SK-N-SH (cell line): ENCODE measurements at regions not wholly inside any gene's neighbourhood (a gene's known extent, or its start where the extent isn't known, plus 50 kb on each side); places are given as distances from the start of the nearest gene placed in this dataset.

Experiments used
- CTCF ChIA-PET: fragments of 300-600, 350-600 bp; formaldehyde crosslinking; extraction: SDS; loops from one replicate; lab custom pipeline; 2021; lab: Yijun Ruan, JAX
- POLR2A ChIA-PET: fragments of 350-600 bp; sonication (Branson Sonifier 250); formaldehyde crosslinking; extraction: SDS; loops from one replicate; lab custom pipeline; 2020; ENCODE audit warnings: antibody characterized with exemption, inconsistent platforms; lab: Yijun Ruan, JAX
- DNase-seq: peaks from one replicate; pipeline ENCODE4 v3.0.0; 2012
- H2AFZ ChIP-seq: fragments of 200-600 bp; sonication (generic); 2 replicates; pipeline ENCODE4 v1.8.1; 2016; ENCODE audit warnings: antibody characterized with exemption, mild to moderate bottlenecking, low read depth
- H3F3A ChIP-seq: fragments of 200-600 bp; sonication (generic); replicated peaks from 2 replicates; pipeline ENCODE3; 2016; ENCODE audit warnings: antibody characterized with exemption, mild to moderate bottlenecking; ENCODE audit not compliant: insufficient read depth
- H3K27ac ChIP-seq, 2 experiments: fragments of 200-500 bp in 1 of 2; fragments of 200-600 bp in 1 of 2; sonication (Bioruptor generic) in 1 of 2; sonication (generic), shearing (Covaris generic) in 1 of 2; 2 replicates each; pipeline versions ENCODE4 v1.5.1 to v1.6.1; 2014 to 2016; ENCODE audit warnings: low read depth in 2 of 2, inconsistent platforms in 1 of 2, low read length in 1 of 2, mild to moderate bottlenecking in 1 of 2, mixed read lengths in 1 of 2
- H3K27me3 ChIP-seq: fragments of 200-600 bp; sonication (generic), shearing (Covaris generic); 2 replicates; pipeline ENCODE4 v1.6.1; 2016; ENCODE audit warnings: mixed run types; ENCODE audit not compliant: insufficient read depth
- H3K36me3 ChIP-seq, 2 experiments: fragments of 200-500 bp in 1 of 2; fragments of 200-600 bp in 1 of 2; sonication (Bioruptor generic) in 1 of 2; sonication (generic) in 1 of 2; replicated peaks in 1 of 2; 2 replicates each; pipeline versions ENCODE3 to v1.5.1; 2014 to 2016; ENCODE audit warnings: low read length in 1 of 2, mild to moderate bottlenecking in 1 of 2; ENCODE audit not compliant: insufficient read depth in 2 of 2, control insufficient read depth in 1 of 2
- H3K4me1 ChIP-seq, 2 experiments: fragments of 200-500 bp in 1 of 2; fragments of 200-600 bp in 1 of 2; sonication (Bioruptor generic) in 1 of 2; sonication (generic), shearing (Covaris generic) in 1 of 2; 2 replicates each; pipeline versions ENCODE4 v1.5.1 to v1.6.1; 2014 to 2016; ENCODE audit warnings: low read depth in 1 of 2, low read length in 1 of 2, mixed run types in 1 of 2; ENCODE audit not compliant: insufficient read depth in 2 of 2, control insufficient read depth in 1 of 2
- H3K4me2 ChIP-seq: fragments of 200-600 bp; sonication (generic), shearing (Covaris generic); 2 replicates; pipeline ENCODE4 v1.6.1; 2017; ENCODE audit warnings: mixed run types
- H3K4me3 ChIP-seq, 2 experiments: fragments of 200-500 bp in 1 of 2; fragments of 200-600 bp in 1 of 2; sonication (Bioruptor generic) in 1 of 2; sonication (generic), shearing (Covaris generic) in 1 of 2; 2 replicates each; pipeline versions ENCODE4 v1.5.1 to v1.8.1; 2014 to 2016; ENCODE audit warnings: low read depth in 2 of 2, inconsistent platforms in 1 of 2, low read length in 1 of 2, mild to moderate bottlenecking in 1 of 2, mixed read lengths in 1 of 2, moderate library complexity in 1 of 2
- H3K79me2 ChIP-seq: fragments of 200-600 bp; sonication (generic); 2 replicates; pipeline ENCODE4 v1.8.1; 2017; ENCODE audit warnings: mild to moderate bottlenecking; ENCODE audit not compliant: insufficient read depth
- H3K9ac ChIP-seq: fragments of 200-600 bp; sonication (generic); 2 replicates; pipeline ENCODE4 v1.6.1; 2017; ENCODE audit warnings: mixed run types
- H3K9me2 ChIP-seq: fragments of 200-600 bp; sonication (generic); 2 replicates; pipeline ENCODE4 v1.6.1; 2017; ENCODE audit warnings: mixed run types
- H3K9me3 ChIP-seq: fragments of 200-600 bp; sonication (generic); 2 replicates; pipeline ENCODE4 v1.6.1; 2017; ENCODE audit warnings: mixed run types, mild to moderate bottlenecking, moderate library complexity
- H4K20me1 ChIP-seq: fragments of 200-600 bp; sonication (generic); 2 replicates; pipeline ENCODE4 v1.6.1; 2017; ENCODE audit warnings: mild to moderate bottlenecking, mixed run types; ENCODE audit not compliant: insufficient read depth
- CHD2 ChIP-seq: fragments of 150-350 bp; IDR thresholded peaks from 2 replicates; pipeline ENCODE4 v1.6.1; 2018; ENCODE audit warnings: low read length; ENCODE audit not compliant: partially characterized antibody
- ELF1 ChIP-seq: IDR thresholded peaks from 2 replicates; pipeline ENCODE4 v1.4.0; 2012
- EP300 ChIP-seq, 2 experiments: IDR thresholded peaks; 2 replicates each; pipeline versions ENCODE4 v1.4.0 to v1.6.1; 2012; ENCODE audit warnings: borderline replicate concordance in 1 of 2, low read depth in 1 of 2, low read length in 1 of 2
- FOSL2 ChIP-seq: IDR thresholded peaks from 2 replicates; pipeline ENCODE4 v1.4.0; 2012; ENCODE audit warnings: low read depth, mild to moderate bottlenecking, moderate library complexity, borderline replicate concordance
- FOXM1 ChIP-seq: IDR thresholded peaks from 2 replicates; pipeline ENCODE4 v1.4.0; 2012; ENCODE audit warnings: low read depth, mild to moderate bottlenecking
- IRF3 ChIP-seq: fragments of 150-350 bp; IDR thresholded peaks from 2 replicates; pipeline ENCODE4 v1.6.1; 2016; ENCODE audit warnings: mild to moderate bottlenecking, low read depth, low read length
- MEF2A ChIP-seq: IDR thresholded peaks from 2 replicates; pipeline ENCODE4 v1.4.0; 2012; ENCODE audit warnings: low read depth, borderline replicate concordance
- MXI1 ChIP-seq: IDR thresholded peaks from 2 replicates; pipeline ENCODE4 v1.6.1; 2012; ENCODE audit warnings: mild to moderate bottlenecking, low read depth, low read length, improper control_type of control experiment
- NFIC ChIP-seq: IDR thresholded peaks from 2 replicates; pipeline ENCODE4 v1.4.0; 2012; ENCODE audit warnings: borderline replicate concordance
- NRF1 ChIP-seq: IDR thresholded peaks from 2 replicates; pipeline ENCODE4 v1.6.1; 2012; ENCODE audit warnings: low read depth, mild to moderate bottlenecking, low read length
- RCOR1 ChIP-seq: fragments of 150-350 bp; IDR thresholded peaks from 2 replicates; pipeline ENCODE4 v1.6.1; 2017; ENCODE audit warnings: antibody characterized with exemption, low read length
- RXRA ChIP-seq: IDR thresholded peaks from 2 replicates; pipeline ENCODE4 v1.4.0; 2012; ENCODE audit warnings: low read depth, mild to moderate bottlenecking, borderline replicate concordance
- TAF1 ChIP-seq: IDR thresholded peaks from 2 replicates; pipeline ENCODE4 v1.6.1; 2012; ENCODE audit warnings: low read depth, mild to moderate bottlenecking, low read length, moderate library complexity, borderline replicate concordance
- TCF12 ChIP-seq: IDR thresholded peaks from 2 replicates; pipeline ENCODE4 v1.4.0; 2012
- TEAD4 ChIP-seq: IDR thresholded peaks from 2 replicates; pipeline ENCODE4 v1.4.0; 2012; ENCODE audit warnings: mild to moderate bottlenecking, borderline replicate concordance; ENCODE audit not compliant: insufficient read depth
- YY1 ChIP-seq: IDR thresholded peaks from 2 replicates; pipeline ENCODE4 v1.4.0; 2012; ENCODE audit warnings: low read depth, mild to moderate bottlenecking
- WGBS: methylation state at CpG from one replicate; pipeline ENCODE4 v1.1.6; 2017; ENCODE audit warnings: low lambda C conversion rate; 5-methylcytosine and 5-hydroxymethylcytosine counted together
- TF ChIP-seq, protein P1 (sequence below): fragments of 150-350 bp; IDR thresholded peaks from 2 replicates; pipeline ENCODE4 v1.6.1; 2017; ENCODE audit warnings: antibody characterized with exemption, low read length, low read depth, borderline replicate concordance
- TF ChIP-seq, protein P2 (sequence below): IDR thresholded peaks from 2 replicates; pipeline ENCODE4 v1.4.0; 2012; ENCODE audit warnings: low read depth, borderline replicate concordance
- TF ChIP-seq, protein P3 (sequence below): IDR thresholded peaks from 2 replicates; pipeline ENCODE4; 2012

GRCh38 chr18:67813380-67814028 lies 297.0 kb upstream of the DSEL start:
- Histone ChIP-seq H4K20me1 (no peaks in the 10 kb centered on the region), H3K4me3 (no peak overlapping the region), H3K27ac (no peak overlapping the region), H3K4me2 (no peak overlapping the region), H2AFZ (no peak overlapping the region), H3K4me1 (no peaks in the 10 kb centered on the region), H3F3A (no peaks in the 10 kb centered on the region), H3K36me3 (no peaks in the 10 kb centered on the region), H3K9me3 (no peaks in the 10 kb centered on the region), H3K9ac (no peak overlapping the region), H3K9me2 (no peaks in the 10 kb centered on the region), H3K27me3 (no peaks in the 10 kb centered on the region), H3K79me2 (no peaks in the 10 kb centered on the region)
- POLR2A ChIA-PET: no interaction called here
- no peak for DNase-seq
- TF ChIP-seq, protein P1, sequence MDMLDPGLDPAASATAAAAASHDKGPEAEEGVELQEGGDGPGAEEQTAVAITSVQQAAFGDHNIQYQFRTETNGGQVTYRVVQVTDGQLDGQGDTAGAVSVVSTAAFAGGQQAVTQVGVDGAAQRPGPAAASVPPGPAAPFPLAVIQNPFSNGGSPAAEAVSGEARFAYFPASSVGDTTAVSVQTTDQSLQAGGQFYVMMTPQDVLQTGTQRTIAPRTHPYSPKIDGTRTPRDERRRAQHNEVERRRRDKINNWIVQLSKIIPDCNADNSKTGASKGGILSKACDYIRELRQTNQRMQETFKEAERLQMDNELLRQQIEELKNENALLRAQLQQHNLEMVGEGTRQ: no peak
- no peak for TF ChIP-seq RXRA
- no peak for TF ChIP-seq TAF1
- TF ChIP-seq EP300 (IDR thresholded peaks at IDR 0.05; ENCODE audit: borderline replicate concordance in 1 of 2, low read depth in 1 of 2, low read length in 1 of 2): no peak
- TF ChIP-seq, protein P2, sequence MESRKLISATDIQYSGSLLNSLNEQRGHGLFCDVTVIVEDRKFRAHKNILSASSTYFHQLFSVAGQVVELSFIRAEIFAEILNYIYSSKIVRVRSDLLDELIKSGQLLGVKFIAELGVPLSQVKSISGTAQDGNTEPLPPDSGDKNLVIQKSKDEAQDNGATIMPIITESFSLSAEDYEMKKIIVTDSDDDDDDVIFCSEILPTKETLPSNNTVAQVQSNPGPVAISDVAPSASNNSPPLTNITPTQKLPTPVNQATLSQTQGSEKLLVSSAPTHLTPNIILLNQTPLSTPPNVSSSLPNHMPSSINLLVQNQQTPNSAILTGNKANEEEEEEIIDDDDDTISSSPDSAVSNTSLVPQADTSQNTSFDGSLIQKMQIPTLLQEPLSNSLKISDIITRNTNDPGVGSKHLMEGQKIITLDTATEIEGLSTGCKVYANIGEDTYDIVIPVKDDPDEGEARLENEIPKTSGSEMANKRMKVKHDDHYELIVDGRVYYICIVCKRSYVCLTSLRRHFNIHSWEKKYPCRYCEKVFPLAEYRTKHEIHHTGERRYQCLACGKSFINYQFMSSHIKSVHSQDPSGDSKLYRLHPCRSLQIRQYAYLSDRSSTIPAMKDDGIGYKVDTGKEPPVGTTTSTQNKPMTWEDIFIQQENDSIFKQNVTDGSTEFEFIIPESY: no peak
- TF ChIP-seq IRF3: no peak
- no peak for TF ChIP-seq CHD2
- no peak for TF ChIP-seq ELF1
- no peak for TF ChIP-seq FOXM1
- no peak for TF ChIP-seq FOSL2
- TF ChIP-seq TCF12: no peak
- TF ChIP-seq, protein P3, sequence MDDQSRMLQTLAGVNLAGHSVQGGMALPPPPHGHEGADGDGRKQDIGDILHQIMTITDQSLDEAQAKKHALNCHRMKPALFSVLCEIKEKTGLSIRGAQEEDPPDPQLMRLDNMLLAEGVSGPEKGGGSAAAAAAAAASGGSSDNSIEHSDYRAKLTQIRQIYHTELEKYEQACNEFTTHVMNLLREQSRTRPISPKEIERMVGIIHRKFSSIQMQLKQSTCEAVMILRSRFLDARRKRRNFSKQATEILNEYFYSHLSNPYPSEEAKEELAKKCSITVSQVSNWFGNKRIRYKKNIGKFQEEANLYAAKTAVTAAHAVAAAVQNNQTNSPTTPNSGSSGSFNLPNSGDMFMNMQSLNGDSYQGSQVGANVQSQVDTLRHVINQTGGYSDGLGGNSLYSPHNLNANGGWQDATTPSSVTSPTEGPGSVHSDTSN: no peak
- no peak for TF ChIP-seq NRF1
- no peak for TF ChIP-seq YY1
- no peak for TF ChIP-seq MEF2A
- no peak for TF ChIP-seq MXI1
- TF ChIP-seq RCOR1: no peak
- TF ChIP-seq TEAD4: no peak
- no peak for TF ChIP-seq NFIC
- WGBS: 85% methylated on average over 4 of the region's 4 CpGs
- CTCF ChIA-PET: no interaction called here
